HEK293 (cell line): ENCODE measurements at regions not wholly inside any gene's neighbourhood (a gene's known extent, or its start where the extent isn't known, plus 50 kb on each side); places are given as distances from the start of the nearest gene placed in this dataset.

Source experiments
- CTCF ChIA-PET: fragments of 350-600 bp; formaldehyde crosslinking; extraction: SDS; loops from one replicate; lab custom pipeline; 2021; ENCODE audit warnings: antibody characterized with exemption; lab: Yijun Ruan, JAX
- POLR2A ChIA-PET: fragments of 300-600 bp; formaldehyde crosslinking; extraction: SDS; loops from one replicate; lab custom pipeline; 2020; ENCODE audit warnings: antibody characterized with exemption, inconsistent platforms; lab: Yijun Ruan, JAX
- H3K27ac ChIP-seq: fragments of 200-500 bp; sonication (Bioruptor generic); 2 replicates; pipeline ENCODE4 v1.5.1; 2014; ENCODE audit warnings: low read depth, low read length, control low read depth, inconsistent platforms; ENCODE audit errors: extremely low read depth
- H3K36me3 ChIP-seq, 2 experiments: fragments of 200-500 bp in 1 of 2; sonication (Bioruptor generic) in 1 of 2; 1 replicate in 1 of 2; 2 replicates in 1 of 2; pipeline ENCODE4 v1.5.1; 2014 to 2017; ENCODE audit warnings: inconsistent platforms in 2 of 2, low read length in 2 of 2; ENCODE audit not compliant: control insufficient read depth in 2 of 2, insufficient read depth in 1 of 2
- H3K4me1 ChIP-seq: fragments of 200-500 bp; sonication (Bioruptor generic); 2 replicates; pipeline ENCODE4 v1.5.1; 2014; ENCODE audit warnings: mild to moderate bottlenecking, low read length, inconsistent platforms; ENCODE audit not compliant: control insufficient read depth, insufficient read depth
- H3K4me3 ChIP-seq: 2 replicates; pipeline ENCODE4 v1.5.1; 2011; ENCODE audit warnings: low read depth, mild to moderate bottlenecking, control low read depth, low read length, moderate library complexity
- H3K9me3 ChIP-seq: fragments of 200-500 bp; sonication (Bioruptor generic); 2 replicates; pipeline ENCODE4 v1.5.1; 2014; ENCODE audit warnings: low read depth, low read length, inconsistent platforms; ENCODE audit not compliant: control insufficient read depth, insufficient read depth
- KLF8 ChIP-seq: fragments of 450-650 bp; formaldehyde crosslinking; IDR thresholded peaks from 2 replicates; pipeline ENCODE4 v1.5.1; 2016; ENCODE audit warnings: missing biosample characterization, missing genetic modification characterization
- SETDB1 ChIP-seq: IDR thresholded peaks from one replicate; pipeline ENCODE4 v1.6.1; 2017; ENCODE audit warnings: mild to moderate bottlenecking, low read length, moderate library complexity, mixed read lengths; ENCODE audit not compliant: insufficient read length
- SP2 ChIP-seq: fragments of 450-650 bp; formaldehyde crosslinking; IDR thresholded peaks from 2 replicates; pipeline ENCODE4 v1.5.1; 2016; ENCODE audit warnings: missing biosample characterization, missing genetic modification characterization
- SP7 ChIP-seq: fragments of 450-650 bp; formaldehyde crosslinking; IDR thresholded peaks from 2 replicates; pipeline ENCODE4 v1.5.1; 2016; ENCODE audit warnings: missing biosample characterization, missing genetic modification characterization
- YY2 ChIP-seq: fragments of 450-650 bp; formaldehyde crosslinking; IDR thresholded peaks from 2 replicates; pipeline ENCODE4 v1.5.1; 2016; ENCODE audit warnings: missing biosample characterization, missing genetic modification characterization
- ZNF175 ChIP-seq: fragments of 450-650 bp; formaldehyde crosslinking; IDR thresholded peaks from 2 replicates; pipeline ENCODE4 v1.5.1; 2016; ENCODE audit warnings: missing biosample characterization, missing genetic modification characterization
- ZNF335 ChIP-seq: fragments of 450-650 bp; formaldehyde crosslinking; conservative IDR thresholded peaks from 2 replicates; pipeline ENCODE4 v1.5.1; 2016; ENCODE audit warnings: missing biosample characterization, missing genetic modification characterization
- ZNF423 ChIP-seq: fragments of 450-650 bp; formaldehyde crosslinking; IDR thresholded peaks from 2 replicates; pipeline ENCODE4 v1.5.1; 2016; ENCODE audit warnings: missing biosample characterization, missing genetic modification characterization
- ZNF514 ChIP-seq: fragments of 450-650 bp; formaldehyde crosslinking; IDR thresholded peaks from 2 replicates; pipeline ENCODE4 v1.5.1; 2016; ENCODE audit warnings: missing biosample characterization, missing genetic modification characterization
- ZNF548 ChIP-seq: fragments of 450-650 bp; formaldehyde crosslinking; IDR thresholded peaks from 2 replicates; pipeline ENCODE4 v1.5.1; 2016; ENCODE audit warnings: missing biosample characterization, missing genetic modification characterization
- ZNF596 ChIP-seq: fragments of 450-650 bp; IDR thresholded peaks from 2 replicates; pipeline ENCODE4 v1.5.0; 2018; ENCODE audit warnings: missing biosample characterization, mild to moderate bottlenecking, missing genetic modification characterization, moderate library complexity
- ZNF600 ChIP-seq: fragments of 450-650 bp; formaldehyde crosslinking; IDR thresholded peaks from 2 replicates; pipeline ENCODE4 v1.5.1; 2016; ENCODE audit warnings: missing biosample characterization, missing genetic modification characterization
- ZNF610 ChIP-seq: fragments of 450-650 bp; formaldehyde crosslinking; IDR thresholded peaks from 2 replicates; pipeline ENCODE4 v1.5.1; 2016; ENCODE audit warnings: missing biosample characterization, missing genetic modification characterization, borderline replicate concordance
- ZNF776 ChIP-seq: fragments of 450-650 bp; formaldehyde crosslinking; IDR thresholded peaks from 2 replicates; pipeline ENCODE4 v1.5.0; 2017; ENCODE audit warnings: missing biosample characterization, missing genetic modification characterization, borderline replicate concordance
- ZNF792 ChIP-seq: fragments of 450-650 bp; formaldehyde crosslinking; IDR thresholded peaks from 2 replicates; pipeline ENCODE4 v1.5.1; 2016; ENCODE audit warnings: missing biosample characterization, missing genetic modification characterization
- ZNF830 ChIP-seq: fragments of 450-650 bp; IDR thresholded peaks from 2 replicates; pipeline ENCODE4 v1.5.0; 2018; ENCODE audit warnings: missing biosample characterization, missing genetic modification characterization, low read depth, mild to moderate bottlenecking, moderate library complexity
- TF ChIP-seq, protein P1 (sequence below): fragments of 450-650 bp; formaldehyde crosslinking; IDR thresholded peaks from 2 replicates; pipeline ENCODE4 v1.5.1; 2016; ENCODE audit warnings: missing biosample characterization, missing genetic modification characterization
- TF ChIP-seq, protein P2 (sequence below): fragments of 450-650 bp; formaldehyde crosslinking; IDR thresholded peaks from 2 replicates; pipeline ENCODE4 v1.5.1; 2016; ENCODE audit warnings: missing biosample characterization, missing genetic modification characterization
- TF ChIP-seq, protein P3 (sequence below): fragments of 450-650 bp; formaldehyde crosslinking; IDR thresholded peaks from 2 replicates; pipeline ENCODE4 v1.5.1; 2016; ENCODE audit warnings: missing biosample characterization, missing genetic modification characterization
- TF ChIP-seq, protein P4 (sequence below): fragments of 450-650 bp; formaldehyde crosslinking; IDR thresholded peaks from 2 replicates; pipeline ENCODE4 v1.5.1; 2016; ENCODE audit warnings: missing biosample characterization, missing genetic modification characterization

DNA sequence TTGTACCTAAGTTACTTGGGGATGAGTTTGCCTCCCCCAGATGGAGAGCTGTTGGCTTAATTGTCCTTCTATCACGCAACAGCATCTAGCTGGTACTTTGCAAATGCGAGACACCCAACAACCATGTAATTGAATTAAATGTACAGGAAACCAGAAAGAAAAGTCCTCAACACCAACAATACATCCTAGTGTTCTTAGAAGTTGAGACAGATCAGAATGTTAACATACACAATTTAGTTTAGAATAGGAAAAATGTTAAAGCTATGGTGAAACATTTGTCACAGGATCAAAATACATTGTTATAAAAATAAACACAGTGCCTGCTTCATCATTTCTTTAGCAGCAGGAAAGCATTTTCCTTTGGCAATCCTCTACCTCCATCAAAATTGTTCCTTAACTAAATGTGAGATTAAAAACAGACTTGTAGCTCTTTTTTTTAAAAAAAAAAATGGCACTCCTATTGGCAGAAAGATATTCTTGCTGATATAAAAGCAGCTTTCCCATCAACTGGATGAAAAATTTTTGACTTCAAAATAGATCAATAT lies 163.1 kb upstream of the MID1 start:
- POLR2A ChIA-PET: no interaction called here
- Histone ChIP-seq H3K4me3 (no peak overlapping the region), H3K4me1 (no peaks in the 10 kb centered on the region), H3K36me3 (no peaks in the 10 kb centered on the region), H3K27ac (no peak overlapping the region), H3K9me3 (no peaks in the 10 kb centered on the region)
- TF ChIP-seq ZNF776 (no peak), ZNF600 (no peak)
- CTCF ChIA-PET: interaction anchor here (0.6 kb wide), 1 partner anchor 1017 kb away, joined by 3 read pairs; no protein-coding TSS in a partner anchor

DNA sequence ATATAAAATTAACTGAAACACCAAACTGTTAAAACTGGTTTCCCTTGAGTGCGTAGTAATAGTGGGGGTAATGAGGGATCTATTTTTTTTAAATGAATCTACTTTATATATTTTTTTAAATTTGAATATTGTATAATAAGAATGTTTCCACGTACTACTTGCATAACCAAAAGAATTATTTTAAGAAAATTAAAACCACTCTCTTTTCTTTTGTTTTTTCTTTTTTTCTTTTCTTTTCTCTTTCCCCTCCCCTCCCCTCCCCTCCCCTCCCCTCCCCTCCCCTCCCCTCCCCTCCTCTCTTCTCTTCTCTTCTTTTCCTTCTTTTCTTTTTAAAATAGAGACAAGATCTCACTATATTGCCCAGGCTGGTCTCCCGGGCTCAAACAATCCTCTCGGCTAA lies 166.9 kb upstream of the MID1 start:
- Histone ChIP-seq H3K27ac (no peak overlapping the region), H3K4me1 (no peaks in the 10 kb centered on the region), H3K9me3 (no peaks in the 10 kb centered on the region), H3K4me3 (no peak overlapping the region), H3K36me3 (no peaks in the 10 kb centered on the region)
- POLR2A ChIA-PET: no interaction called here
- CTCF ChIA-PET: interaction anchor here (0.6 kb wide), 1 partner anchor 64 kb away, joined by 3 read pairs; no protein-coding TSS in a partner anchor
- TF ChIP-seq, protein P1, sequence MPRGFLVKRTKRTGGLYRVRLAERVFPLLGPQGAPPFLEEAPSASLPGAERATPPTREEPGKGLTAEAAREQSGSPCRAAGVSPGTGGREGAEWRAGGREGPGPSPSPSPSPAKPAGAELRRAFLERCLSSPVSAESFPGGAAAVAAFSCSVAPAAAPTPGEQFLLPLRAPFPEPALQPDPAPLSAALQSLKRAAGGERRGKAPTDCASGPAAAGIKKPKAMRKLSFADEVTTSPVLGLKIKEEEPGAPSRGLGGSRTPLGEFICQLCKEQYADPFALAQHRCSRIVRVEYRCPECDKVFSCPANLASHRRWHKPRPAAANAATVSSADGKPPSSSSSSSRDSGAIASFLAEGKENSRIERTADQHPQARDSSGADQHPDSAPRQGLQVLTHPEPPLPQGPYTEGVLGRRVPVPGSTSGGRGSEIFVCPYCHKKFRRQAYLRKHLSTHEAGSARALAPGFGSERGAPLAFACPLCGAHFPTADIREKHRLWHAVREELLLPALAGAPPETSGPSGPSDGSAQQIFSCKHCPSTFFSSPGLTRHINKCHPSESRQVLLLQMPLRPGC (tag by site-specific recombination): no peak
- no peak for TF ChIP-seq ZNF514 (tag by site-specific recombination)
- no peak for TF ChIP-seq ZNF792 (tag by site-specific recombination)
- no peak for TF ChIP-seq ZNF548 (tag by site-specific recombination)
- TF ChIP-seq ZNF175: no peak
- no peak for TF ChIP-seq ZNF335 (tag by site-specific recombination)
- no peak for TF ChIP-seq YY2
- TF ChIP-seq KLF8 (tag by site-specific recombination): no peak
- no peak for TF ChIP-seq SETDB1
- no peak for TF ChIP-seq ZNF830
- TF ChIP-seq, protein P2, sequence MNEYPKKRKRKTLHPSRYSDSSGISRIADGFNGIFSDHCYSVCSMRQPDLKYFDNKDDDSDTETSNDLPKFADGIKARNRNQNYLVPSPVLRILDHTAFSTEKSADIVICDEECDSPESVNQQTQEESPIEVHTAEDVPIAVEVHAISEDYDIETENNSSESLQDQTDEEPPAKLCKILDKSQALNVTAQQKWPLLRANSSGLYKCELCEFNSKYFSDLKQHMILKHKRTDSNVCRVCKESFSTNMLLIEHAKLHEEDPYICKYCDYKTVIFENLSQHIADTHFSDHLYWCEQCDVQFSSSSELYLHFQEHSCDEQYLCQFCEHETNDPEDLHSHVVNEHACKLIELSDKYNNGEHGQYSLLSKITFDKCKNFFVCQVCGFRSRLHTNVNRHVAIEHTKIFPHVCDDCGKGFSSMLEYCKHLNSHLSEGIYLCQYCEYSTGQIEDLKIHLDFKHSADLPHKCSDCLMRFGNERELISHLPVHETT (tag by site-specific recombination): no peak
- no peak for TF ChIP-seq ZNF423 (tag by site-specific recombination)
- TF ChIP-seq, protein P3, sequence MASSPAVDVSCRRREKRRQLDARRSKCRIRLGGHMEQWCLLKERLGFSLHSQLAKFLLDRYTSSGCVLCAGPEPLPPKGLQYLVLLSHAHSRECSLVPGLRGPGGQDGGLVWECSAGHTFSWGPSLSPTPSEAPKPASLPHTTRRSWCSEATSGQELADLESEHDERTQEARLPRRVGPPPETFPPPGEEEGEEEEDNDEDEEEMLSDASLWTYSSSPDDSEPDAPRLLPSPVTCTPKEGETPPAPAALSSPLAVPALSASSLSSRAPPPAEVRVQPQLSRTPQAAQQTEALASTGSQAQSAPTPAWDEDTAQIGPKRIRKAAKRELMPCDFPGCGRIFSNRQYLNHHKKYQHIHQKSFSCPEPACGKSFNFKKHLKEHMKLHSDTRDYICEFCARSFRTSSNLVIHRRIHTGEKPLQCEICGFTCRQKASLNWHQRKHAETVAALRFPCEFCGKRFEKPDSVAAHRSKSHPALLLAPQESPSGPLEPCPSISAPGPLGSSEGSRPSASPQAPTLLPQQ: no peak
- TF ChIP-seq, protein P4, sequence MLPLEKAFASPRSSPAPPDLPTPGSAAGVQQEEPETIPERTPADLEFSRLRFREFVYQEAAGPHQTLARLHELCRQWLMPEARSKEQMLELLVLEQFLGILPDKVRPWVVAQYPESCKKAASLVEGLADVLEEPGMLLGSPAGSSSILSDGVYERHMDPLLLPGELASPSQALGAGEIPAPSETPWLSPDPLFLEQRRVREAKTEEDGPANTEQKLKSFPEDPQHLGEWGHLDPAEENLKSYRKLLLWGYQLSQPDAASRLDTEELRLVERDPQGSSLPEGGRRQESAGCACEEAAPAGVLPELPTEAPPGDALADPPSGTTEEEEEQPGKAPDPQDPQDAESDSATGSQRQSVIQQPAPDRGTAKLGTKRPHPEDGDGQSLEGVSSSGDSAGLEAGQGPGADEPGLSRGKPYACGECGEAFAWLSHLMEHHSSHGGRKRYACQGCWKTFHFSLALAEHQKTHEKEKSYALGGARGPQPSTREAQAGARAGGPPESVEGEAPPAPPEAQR: no peak
- TF ChIP-seq ZNF610 (tag by site-specific recombination): no peak
- TF ChIP-seq SP7 (tag by site-specific recombination): no peak
- TF ChIP-seq SP2 (tag by site-specific recombination): no peak
- TF ChIP-seq ZNF596 (tag by site-specific recombination): no peak
